ENCODE measurements at regions not wholly inside any gene's neighbourhood (a gene's known extent, or its start where the extent isn't known, plus 50 kb on each side); places are given as distances from the start of the nearest gene placed in this dataset.

GRCh38 chr7:41134300-41135255, 568.3 kb downstream of the INHBA start (continued):
- TF ChIP-seq BCLAF1 (IDR thresholded peaks at IDR 0.05) (no peak), RELB (IDR thresholded peaks at IDR 0.05; ENCODE audit: low read depth) (peak; percentile 89), IRF3 (IDR thresholded peaks at IDR 0.05) (no peak)

All from GM12878 (cell line).